GM12801 (cell line): ENCODE measurements at regions not wholly inside any gene's neighbourhood (a gene's known extent, or its start where the extent isn't known, plus 50 kb on each side); places are given as distances from the start of the nearest gene placed in this dataset.

ENCODE experiments used
- TF ChIP-seq, protein P1 (sequence below): IDR thresholded peaks from one replicate; pipeline ENCODE4 v1.5.1; 2011; ENCODE audit warnings: control low read depth; ENCODE audit not compliant: insufficient read length; ENCODE audit errors: extremely low read depth

GRCh38 chr17:45679426-45679825 is 104.7 kb upstream of the CRHR1 start:
- TF ChIP-seq, protein P1, sequence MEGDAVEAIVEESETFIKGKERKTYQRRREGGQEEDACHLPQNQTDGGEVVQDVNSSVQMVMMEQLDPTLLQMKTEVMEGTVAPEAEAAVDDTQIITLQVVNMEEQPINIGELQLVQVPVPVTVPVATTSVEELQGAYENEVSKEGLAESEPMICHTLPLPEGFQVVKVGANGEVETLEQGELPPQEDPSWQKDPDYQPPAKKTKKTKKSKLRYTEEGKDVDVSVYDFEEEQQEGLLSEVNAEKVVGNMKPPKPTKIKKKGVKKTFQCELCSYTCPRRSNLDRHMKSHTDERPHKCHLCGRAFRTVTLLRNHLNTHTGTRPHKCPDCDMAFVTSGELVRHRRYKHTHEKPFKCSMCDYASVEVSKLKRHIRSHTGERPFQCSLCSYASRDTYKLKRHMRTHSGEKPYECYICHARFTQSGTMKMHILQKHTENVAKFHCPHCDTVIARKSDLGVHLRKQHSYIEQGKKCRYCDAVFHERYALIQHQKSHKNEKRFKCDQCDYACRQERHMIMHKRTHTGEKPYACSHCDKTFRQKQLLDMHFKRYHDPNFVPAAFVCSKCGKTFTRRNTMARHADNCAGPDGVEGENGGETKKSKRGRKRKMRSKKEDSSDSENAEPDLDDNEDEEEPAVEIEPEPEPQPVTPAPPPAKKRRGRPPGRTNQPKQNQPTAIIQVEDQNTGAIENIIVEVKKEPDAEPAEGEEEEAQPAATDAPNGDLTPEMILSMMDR, result no peak

DNA sequence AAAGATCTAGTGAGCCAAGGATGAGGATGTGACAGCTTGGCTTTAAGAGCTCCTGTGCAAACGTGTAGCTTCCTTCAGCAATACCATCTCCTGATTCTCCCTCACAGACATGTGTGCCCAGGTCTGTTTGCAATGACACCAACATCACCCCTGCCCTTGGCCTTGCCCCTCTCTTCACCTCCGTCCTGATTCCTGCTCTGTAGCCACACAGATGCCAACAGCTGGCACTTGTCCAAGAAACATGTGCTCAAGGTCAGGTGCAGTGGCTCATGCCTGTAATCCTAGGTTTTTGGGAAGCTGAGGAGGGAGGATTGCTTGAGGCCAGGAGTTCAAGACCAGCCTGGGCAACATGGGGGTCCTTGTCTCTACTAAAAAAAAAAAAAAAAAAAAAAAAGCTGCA is 103.8 kb upstream of the CRHR1 start:
- TF ChIP-seq, protein P1, result no peak

DNA sequence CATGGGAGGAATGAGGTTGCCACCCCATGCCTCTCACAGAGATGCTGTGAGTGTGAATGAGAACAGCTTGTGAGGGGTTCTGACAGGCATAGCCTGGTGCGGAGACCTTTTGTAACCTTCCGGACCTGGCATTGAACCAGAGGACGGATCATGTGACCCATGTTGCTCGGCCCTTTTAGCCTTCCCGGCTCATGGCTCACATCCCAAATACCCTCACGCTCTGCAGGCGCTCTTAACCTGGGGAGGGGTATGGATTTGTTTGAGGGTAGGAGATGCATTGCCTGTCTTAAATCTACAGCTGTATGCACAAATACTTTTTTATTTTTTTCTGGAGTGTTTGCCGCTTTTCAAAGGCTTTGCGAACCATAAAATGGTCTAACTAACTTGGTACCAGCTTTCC is 102.4 kb upstream of the CRHR1 start:
- TF ChIP-seq, protein P1, result no peak

- TF ChIP-seq, protein P1, result no peak
Measured at GRCh38 chr17:45686250-45686649, 97.9 kb upstream of the CRHR1 start.

DNA sequence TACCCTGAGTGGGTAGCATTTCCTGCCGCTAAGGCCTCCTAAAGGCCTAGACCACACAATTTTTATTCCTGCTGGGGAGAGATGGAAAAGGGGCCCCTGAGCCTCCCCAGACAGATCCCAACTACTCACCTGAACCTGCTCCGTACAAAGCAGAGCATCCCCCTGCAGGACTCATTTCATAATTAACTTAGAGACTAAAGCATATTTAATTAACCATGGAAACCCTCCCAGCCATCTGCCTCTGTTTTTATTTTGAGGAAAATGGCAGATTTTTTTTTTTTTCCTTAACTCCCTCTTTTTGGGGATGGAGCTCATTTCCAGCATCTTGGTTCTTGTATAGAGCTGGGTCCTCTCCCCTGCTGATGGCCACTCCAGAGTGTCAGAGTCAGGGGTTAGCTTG is 96.5 kb upstream of the CRHR1 start:
- TF ChIP-seq, protein P1, result no peak

DNA sequence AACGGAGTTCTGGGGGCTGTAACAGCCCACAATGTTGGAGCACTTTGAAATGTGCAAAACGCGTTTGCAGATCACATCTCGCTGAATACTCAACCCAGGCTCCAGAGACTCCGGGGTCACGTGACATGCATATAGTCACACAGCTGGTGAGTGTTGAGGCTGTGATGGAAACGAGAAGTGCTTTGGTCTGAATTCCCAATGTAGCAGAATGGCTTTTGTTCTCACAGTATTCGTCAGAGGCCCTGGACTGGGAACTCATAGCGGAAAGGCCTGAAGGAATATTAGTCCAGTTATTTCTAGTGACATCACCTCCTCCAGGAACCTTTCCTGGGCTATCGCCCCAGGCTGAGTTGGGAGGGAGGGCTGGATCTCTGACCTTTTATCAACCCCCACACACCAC is 95.8 kb upstream of the CRHR1 start:
- TF ChIP-seq, protein P1, result no peak

DNA sequence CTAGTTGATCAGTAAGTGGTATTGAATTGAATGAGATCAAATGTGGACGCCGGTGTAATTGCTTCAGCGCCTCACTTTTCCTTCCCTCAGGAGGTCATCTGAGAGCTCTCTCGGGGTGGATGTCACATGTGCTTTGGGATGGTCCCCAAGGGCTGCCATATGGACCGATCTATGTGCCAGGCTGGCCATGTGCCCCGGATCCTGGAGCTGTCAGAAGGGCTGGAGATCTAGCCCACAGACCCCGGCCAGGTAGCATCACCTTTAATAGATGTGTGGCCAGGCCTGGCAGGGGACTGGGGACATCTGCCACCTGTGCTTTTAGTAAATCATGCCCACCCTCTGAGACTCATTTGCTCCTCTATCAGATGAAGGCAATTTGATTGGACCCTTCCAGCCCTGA is 95.3 kb upstream of the CRHR1 start:
- TF ChIP-seq, protein P1, result no peak

DNA sequence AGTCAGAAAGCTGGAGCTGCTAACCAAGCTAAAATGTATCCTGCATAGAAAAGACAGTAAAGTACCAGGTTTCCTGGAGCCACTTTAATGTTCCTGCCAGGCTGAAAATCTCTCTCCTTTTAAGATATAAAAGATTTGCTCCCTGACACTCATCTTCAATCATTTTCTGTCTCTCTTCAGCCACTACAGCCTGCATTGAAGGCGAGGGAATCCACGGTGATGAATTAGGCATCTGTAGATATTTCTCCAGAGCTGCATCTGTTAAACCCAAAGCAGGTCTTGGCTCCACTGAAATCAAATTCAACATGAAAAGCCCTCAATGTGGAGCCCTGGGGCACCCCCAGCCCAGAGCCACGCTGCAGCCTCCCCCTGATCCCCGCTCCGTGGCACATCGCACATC is 94.7 kb upstream of the CRHR1 start:
- TF ChIP-seq, protein P1, result no peak
